AG10803 (cell line): ENCODE measurements at regions not wholly inside any gene's neighbourhood (a gene's known extent, or its start where the extent isn't known, plus 50 kb on each side); places are given as distances from the start of the nearest gene placed in this dataset.
"Not testable (repeated sequence)": the region's sequence is repeated elsewhere in the genome, so short reads cannot be mapped to it uniquely, and the experiment has no call there.

Experiments
- DNase-seq: peaks from one replicate; pipeline ENCODE4 v3.0.0; 2010; ENCODE audit warnings: low read depth
- H3K4me3 ChIP-seq: 2 replicates; pipeline ENCODE4 v1.5.1; 2011; ENCODE audit warnings: mild to moderate bottlenecking, low read length, control low read depth
- CTCF ChIP-seq: conservative IDR thresholded peaks from 2 replicates; pipeline ENCODE4 v1.5.1; 2011; ENCODE audit warnings: mild to moderate bottlenecking, low read length, control low read depth, inconsistent platforms

DNA sequence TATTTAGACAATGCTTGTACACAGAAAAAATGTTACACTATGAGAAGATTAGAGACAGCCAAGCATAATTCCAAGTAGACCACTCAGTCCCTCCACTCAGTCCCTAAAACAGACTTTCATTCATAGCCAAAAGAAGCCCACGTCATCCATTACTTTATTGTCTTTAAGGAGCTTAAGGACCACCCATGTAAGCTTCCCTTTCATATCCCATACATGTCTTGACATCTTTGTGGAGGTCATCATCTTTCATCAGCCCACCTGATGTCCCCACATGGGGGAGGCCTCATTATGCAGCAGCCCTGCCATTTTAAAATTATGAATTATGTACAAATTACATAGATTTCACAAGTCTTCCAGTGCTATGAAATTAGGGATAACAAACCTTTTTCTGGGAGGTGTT is 92.6 kb upstream of the PALMD start:
- no peak for DNase-seq
- no peak for TF ChIP-seq CTCF
- H3K4me3 ChIP-seq: no peak overlapping the region

DNA sequence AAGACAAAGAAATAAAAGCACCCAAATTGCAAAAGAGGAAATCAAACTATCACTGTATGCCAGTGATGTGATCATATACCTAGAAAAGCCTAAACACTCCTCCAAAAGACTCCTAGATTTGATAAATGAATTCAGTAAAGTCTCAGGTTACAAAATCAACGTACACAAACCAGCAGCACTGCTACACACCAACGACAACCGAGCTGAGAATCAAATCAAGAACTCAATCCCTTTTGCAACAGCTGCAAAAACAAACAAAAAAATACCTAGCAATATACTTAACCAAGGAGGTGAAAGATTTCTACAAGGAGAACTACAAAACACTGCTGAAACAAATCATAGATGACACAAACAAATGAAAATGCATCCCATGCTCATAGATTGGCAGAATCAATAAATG is 92.1 kb upstream of the PALMD start:
- H3K4me3 ChIP-seq, DNase-seq: not testable (repeated sequence)

DNA sequence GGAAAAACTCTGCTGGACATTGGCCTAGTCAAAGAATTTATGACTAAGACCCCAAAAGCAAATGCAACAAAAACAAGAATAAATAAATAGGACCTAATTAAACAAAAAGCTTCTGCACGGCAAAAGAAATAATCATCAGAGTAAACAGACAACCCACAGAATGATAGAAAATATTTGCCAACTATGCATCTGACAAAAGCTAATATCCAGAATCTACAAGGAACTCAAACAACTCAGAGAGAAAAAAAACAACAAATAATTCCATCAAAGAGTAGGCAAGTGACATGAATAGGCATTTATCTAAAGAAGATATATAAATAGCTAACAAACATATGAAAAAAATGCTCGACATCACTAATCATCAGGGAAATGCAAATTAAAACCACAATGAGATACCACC is 91.2 kb upstream of the PALMD start:
- TF ChIP-seq CTCF: no peak
- DNase-seq: no peak
- no peak overlapping the region for H3K4me3 ChIP-seq

GRCh38 chr1:99557546-99558202 is 88.2 kb upstream of the PALMD start:
- TF ChIP-seq CTCF: no peak
- no peak overlapping the region for H3K4me3 ChIP-seq
- DNase-seq: peak; percentile 88

GRCh38 chr1:99559166-99559565 is 86.7 kb upstream of the PALMD start:
- DNase-seq: no peak
- H3K4me3 ChIP-seq: no peak overlapping the region
- TF ChIP-seq CTCF: no peak

DNA sequence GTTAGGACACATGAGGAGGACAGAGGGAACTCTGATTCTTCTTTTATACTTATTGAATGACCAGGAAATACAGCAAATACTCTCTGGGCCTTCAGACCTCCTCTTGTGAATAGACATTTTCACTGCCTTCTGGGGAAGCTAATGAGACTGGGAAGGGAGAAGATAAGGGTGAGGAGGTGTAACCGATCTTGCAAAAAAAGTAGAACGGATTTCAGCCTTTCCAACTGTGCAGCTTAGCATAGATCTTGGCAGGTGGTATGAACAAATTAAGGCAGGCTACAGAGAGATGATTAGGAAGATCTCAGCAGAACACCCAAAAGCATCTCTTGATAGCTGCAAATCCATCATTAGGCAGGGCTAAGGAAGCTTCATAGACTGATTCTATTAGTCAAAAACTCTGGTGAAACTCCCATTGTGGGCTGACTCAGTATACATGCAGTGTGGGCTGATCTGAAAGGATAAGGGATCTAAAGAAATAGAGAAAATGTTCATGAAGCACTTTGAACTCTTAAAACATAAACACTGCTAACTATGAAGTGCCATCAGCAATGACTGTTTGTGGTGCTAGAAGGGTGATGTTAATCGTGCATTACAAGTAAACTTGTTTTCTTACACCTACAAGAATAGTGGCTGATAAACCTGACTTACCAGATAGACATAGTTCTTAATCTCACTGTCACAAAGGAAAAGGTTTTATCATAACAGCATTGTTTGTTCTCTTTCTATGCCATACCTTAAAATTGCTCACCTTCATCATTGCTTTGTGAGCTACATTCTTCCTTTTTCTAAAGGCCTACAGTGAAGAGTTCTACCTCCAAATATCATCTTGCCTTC is 85.5 kb upstream of the PALMD start:
- no peak for TF ChIP-seq CTCF

DNA sequence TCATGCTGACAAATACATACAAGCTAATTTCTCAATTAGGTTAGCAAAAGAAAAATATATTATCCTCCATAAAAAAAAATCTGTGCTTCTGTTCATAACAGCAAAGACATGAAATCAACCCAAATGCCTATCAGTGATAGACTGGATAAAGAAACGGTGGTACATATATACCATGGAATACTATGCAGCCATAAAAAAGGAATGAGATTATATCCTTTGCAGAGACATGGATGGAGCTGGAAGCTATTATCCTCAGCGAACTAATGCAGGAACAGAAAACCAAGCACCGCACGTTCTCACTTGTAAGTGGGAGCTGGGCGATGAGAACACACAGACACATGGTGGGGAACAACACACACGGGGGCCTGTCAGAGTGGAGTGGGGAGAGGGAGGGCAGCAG is 84.0 kb upstream of the PALMD start:
- TF ChIP-seq CTCF: no peak
- H3K4me3 ChIP-seq: no peak overlapping the region
- no peak for DNase-seq

More for the DNA sequence above, 85.5 kb upstream of the PALMD start:
- DNase-seq: no peak
- H3K4me3 ChIP-seq: no peak overlapping the region
